Fibroblast of lung (primary cell): ENCODE measurements at regions not wholly inside any gene's neighbourhood (a gene's known extent, or its start where the extent isn't known, plus 50 kb on each side); places are given as distances from the start of the nearest gene placed in this dataset.

Experiments
- DNase-seq, 2 donors: peaks; one replicate each; pipeline versions ENCODE4 v3.0.0 to v3.0.0-alpha.2; 2010; ENCODE audit warnings: low read depth in 2 of 2
- H2AFZ ChIP-seq: 2 replicates; pipeline ENCODE4 v1.5.1; 2012; ENCODE audit warnings: low read length, control low read depth, inconsistent platforms
- H3K27ac ChIP-seq: 2 replicates; pipeline ENCODE4 v1.5.1; 2011; ENCODE audit warnings: low read length, control low read depth; ENCODE audit not compliant: insufficient read depth
- H3K27me3 ChIP-seq: 2 replicates; pipeline ENCODE4 v1.5.1; 2011; ENCODE audit warnings: mild to moderate bottlenecking, low read length; ENCODE audit not compliant: control insufficient read depth, insufficient read depth
- H3K36me3 ChIP-seq: 2 replicates; pipeline ENCODE4 v1.5.1; 2011; ENCODE audit warnings: low read length; ENCODE audit not compliant: control insufficient read depth, insufficient read depth
- H3K4me1 ChIP-seq: 2 replicates; pipeline ENCODE4 v1.5.1; 2011; ENCODE audit warnings: low read length; ENCODE audit not compliant: control insufficient read depth, insufficient read depth; ENCODE audit errors: extremely low read depth
- H3K4me2 ChIP-seq: 2 replicates; pipeline ENCODE4 v1.5.1; 2011; ENCODE audit warnings: low read length, control low read depth; ENCODE audit not compliant: insufficient read depth; ENCODE audit errors: extremely low read depth
- H3K4me3 ChIP-seq, 4 experiments: fragments of 200-600 bp in 1 of 4; sonication (generic) in 1 of 4; replicated peaks in 1 of 4; 2 replicates each; pipeline ENCODE4 v1.5.1; 2011 to 2016; ENCODE audit warnings: low read length in 4 of 4, low read depth in 3 of 4, mild to moderate bottlenecking in 3 of 4, control low read depth in 2 of 4, inconsistent platforms in 1 of 4, mixed read lengths in 1 of 4; ENCODE audit not compliant: insufficient read depth in 1 of 4; ENCODE audit errors: control extremely low read depth in 1 of 4
- H3K79me2 ChIP-seq: 2 replicates; pipeline ENCODE4 v1.5.1; 2012; ENCODE audit warnings: mild to moderate bottlenecking, low read length, inconsistent platforms; ENCODE audit not compliant: control insufficient read depth, insufficient read depth
- H3K9ac ChIP-seq: 2 replicates; pipeline ENCODE4 v1.5.1; 2011; ENCODE audit warnings: mild to moderate bottlenecking, low read length, control low read depth; ENCODE audit not compliant: insufficient read depth
- H3K9me3 ChIP-seq: 2 replicates; pipeline ENCODE4 v1.5.1; 2012; ENCODE audit warnings: low read depth, low read length; ENCODE audit not compliant: control insufficient read depth, insufficient read depth
- H4K20me1 ChIP-seq: 2 replicates; pipeline ENCODE4 v1.5.1; 2011; ENCODE audit warnings: low read length; ENCODE audit not compliant: control insufficient read depth, insufficient read depth; ENCODE audit errors: extremely low read depth
- EZH2 ChIP-seq: IDR thresholded peaks from 2 replicates; pipeline ENCODE4 v1.5.1; 2012; ENCODE audit warnings: low read length, control low read depth, mild to moderate bottlenecking; ENCODE audit errors: missing control alignments
- TF ChIP-seq, protein P1 (sequence below), 2 donors: IDR thresholded peaks in 1 of 2; conservative IDR thresholded peaks in 1 of 2; 1 replicate in 1 of 2; 2 replicates in 1 of 2; pipeline ENCODE4 v1.5.1; 2011 to 2012; ENCODE audit warnings: low read length in 2 of 2, control low read depth in 1 of 2, inconsistent platforms in 1 of 2, low read depth in 1 of 2, mild to moderate bottlenecking in 1 of 2

DNA sequence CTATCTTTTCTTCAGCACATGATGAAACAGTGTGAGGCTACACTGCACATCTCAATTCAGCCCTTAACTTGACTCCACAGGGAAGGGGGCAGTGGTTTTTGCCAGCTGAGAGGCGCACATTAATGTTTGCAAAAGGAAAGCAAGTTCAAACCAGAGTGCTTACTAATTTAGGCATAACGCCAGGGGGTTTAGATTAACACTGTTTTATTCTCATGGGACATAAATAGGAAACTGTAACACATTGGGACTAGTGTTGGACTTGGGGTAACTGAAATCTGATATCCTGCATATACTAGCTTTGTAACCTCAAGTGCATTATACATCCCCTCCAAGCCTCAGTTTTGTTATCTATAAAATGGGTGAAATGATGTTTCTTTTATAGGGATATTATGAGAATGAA lies 821.2 kb upstream of the ID2 start:
- Histone ChIP-seq H3K9me3 (no peaks in the 10 kb centered on the region), H3K4me1 (no peaks in the 10 kb centered on the region), H3K4me2 (no peak overlapping the region), H4K20me1 (no peaks in the 10 kb centered on the region), H2AFZ (no peak overlapping the region), H3K36me3 (no peaks in the 10 kb centered on the region), H3K4me3 (no peak overlapping the region), H3K27me3 (no peaks in the 10 kb centered on the region), H3K9ac (no peak overlapping the region), H3K79me2 (no peaks in the 10 kb centered on the region), H3K27ac (no peak overlapping the region)
- peak; percentile 5 to 36 for DNase-seq
- TF ChIP-seq, protein P1, sequence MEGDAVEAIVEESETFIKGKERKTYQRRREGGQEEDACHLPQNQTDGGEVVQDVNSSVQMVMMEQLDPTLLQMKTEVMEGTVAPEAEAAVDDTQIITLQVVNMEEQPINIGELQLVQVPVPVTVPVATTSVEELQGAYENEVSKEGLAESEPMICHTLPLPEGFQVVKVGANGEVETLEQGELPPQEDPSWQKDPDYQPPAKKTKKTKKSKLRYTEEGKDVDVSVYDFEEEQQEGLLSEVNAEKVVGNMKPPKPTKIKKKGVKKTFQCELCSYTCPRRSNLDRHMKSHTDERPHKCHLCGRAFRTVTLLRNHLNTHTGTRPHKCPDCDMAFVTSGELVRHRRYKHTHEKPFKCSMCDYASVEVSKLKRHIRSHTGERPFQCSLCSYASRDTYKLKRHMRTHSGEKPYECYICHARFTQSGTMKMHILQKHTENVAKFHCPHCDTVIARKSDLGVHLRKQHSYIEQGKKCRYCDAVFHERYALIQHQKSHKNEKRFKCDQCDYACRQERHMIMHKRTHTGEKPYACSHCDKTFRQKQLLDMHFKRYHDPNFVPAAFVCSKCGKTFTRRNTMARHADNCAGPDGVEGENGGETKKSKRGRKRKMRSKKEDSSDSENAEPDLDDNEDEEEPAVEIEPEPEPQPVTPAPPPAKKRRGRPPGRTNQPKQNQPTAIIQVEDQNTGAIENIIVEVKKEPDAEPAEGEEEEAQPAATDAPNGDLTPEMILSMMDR (conservative IDR thresholded peaks at IDR 0.05 in 1 of 2, IDR thresholded peaks at IDR 0.05 in 1 of 2; ENCODE audit: low read depth in 1 of 2, low read length in 2 of 2): no peak
- no peak for TF ChIP-seq EZH2

DNA sequence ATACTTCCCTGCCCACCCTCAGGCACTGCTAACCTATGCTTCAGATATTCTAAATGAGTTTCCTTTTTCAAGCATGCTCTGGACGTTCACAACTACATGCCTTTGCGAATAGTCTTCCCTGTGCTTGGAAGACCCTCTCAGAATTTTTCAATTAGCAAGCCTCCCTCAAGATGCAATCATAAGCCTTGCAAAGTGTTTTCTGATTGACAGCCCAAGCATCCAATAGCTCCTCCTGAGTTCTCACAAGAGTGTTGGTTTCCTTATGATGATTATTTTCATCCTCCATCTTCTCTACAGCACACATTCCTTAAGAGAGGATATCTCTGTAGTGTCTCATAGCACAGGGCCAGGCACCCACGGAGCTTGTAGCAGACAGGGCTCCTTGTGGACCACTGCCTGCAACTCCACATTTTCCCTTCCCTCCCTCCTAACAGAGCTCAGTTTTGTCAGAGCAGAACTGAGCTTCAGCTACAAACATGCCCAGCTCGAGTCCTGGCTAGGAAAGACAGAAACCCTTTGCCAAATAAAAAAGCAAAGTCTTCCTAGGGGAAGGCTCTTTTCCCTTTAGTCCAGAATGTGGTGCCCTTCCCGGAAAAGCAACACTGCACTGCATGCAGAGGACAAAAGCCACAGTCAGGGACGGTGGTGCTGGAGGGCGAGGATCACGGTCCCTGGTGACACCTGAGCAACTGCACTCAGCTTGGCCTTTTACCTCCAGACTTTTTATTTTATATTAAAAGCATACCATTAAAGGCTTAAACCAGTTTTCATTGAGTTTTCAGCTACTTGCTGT lies 819.8 kb upstream of the ID2 start:
- no peaks in the 10 kb centered on the region for H3K36me3 ChIP-seq
- DNase-seq: no peak
- H3K79me2 ChIP-seq: no peaks in the 10 kb centered on the region
- no peak overlapping the region for H3K27ac ChIP-seq
- H3K27me3 ChIP-seq: no peaks in the 10 kb centered on the region
- TF ChIP-seq, protein P1 (conservative IDR thresholded peaks at IDR 0.05 in 1 of 2, IDR thresholded peaks at IDR 0.05 in 1 of 2; ENCODE audit: low read depth in 1 of 2, low read length in 2 of 2): no peak
- no peak for TF ChIP-seq EZH2
- H3K9ac ChIP-seq: no peak overlapping the region
- H3K9me3 ChIP-seq: no peaks in the 10 kb centered on the region
- H3K4me3 ChIP-seq: no peak overlapping the region
- H4K20me1 ChIP-seq: no peaks in the 10 kb centered on the region
- no peak overlapping the region for H3K4me2 ChIP-seq
- H3K4me1 ChIP-seq: no peaks in the 10 kb centered on the region
- H2AFZ ChIP-seq: no peak overlapping the region

DNA sequence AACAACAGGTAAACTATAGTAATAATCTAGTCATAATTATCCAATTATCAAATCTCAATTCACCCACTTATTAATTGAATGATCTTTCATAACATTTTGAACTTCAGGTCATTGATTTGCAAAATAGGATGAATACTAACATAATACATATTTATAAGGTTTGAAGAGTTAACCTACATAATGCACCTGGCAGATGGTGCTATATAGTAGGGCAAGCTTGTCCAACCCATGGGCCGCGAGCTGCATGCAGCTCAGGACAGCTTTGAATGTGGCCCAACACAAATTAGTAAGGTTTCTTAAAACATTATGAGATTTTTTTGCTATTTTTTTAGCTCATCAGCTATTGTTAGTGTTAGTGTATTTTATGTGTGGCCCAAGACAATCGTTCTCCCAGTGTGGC lies 815.8 kb upstream of the ID2 start:
- Histone ChIP-seq H3K36me3 (no peaks in the 10 kb centered on the region), H3K9me3 (no peaks in the 10 kb centered on the region), H3K27me3 (no peaks in the 10 kb centered on the region), H3K4me1 (no peaks in the 10 kb centered on the region), H3K4me3 (no peak overlapping the region), H3K4me2 (no peak overlapping the region), H2AFZ (no peak overlapping the region), H3K9ac (no peak overlapping the region), H4K20me1 (no peaks in the 10 kb centered on the region), H3K79me2 (no peaks in the 10 kb centered on the region), H3K27ac (no peak overlapping the region)
- no peak for TF ChIP-seq EZH2
- DNase-seq: no peak
